ENCODE measurements at regions not wholly inside any gene's neighbourhood (a gene's known extent, or its start where the extent isn't known, plus 50 kb on each side); places are given as distances from the start of the nearest gene placed in this dataset.
A peak's percentile ranks its signal among the peaks of the same experiment; 100 is the strongest.

- no peak for ATAC-seq
Observed at GRCh38 chr7:3235322-3235721, 65.7 kb upstream of the SDK1 start.

GRCh38 chr7:3236268-3236667 is 64.8 kb upstream of the SDK1 start:
- no peaks in the 10 kb centered on the region for H3K36me3 ChIP-seq (replicated peaks in 1 of 2; ENCODE audit: insufficient read depth in 1 of 2, low read depth in 2 of 2)
- ATAC-seq, result no peak
- no peaks in the 10 kb centered on the region for H3K27me3 ChIP-seq
- H3K9me3 ChIP-seq, result peaks cover 0 to 13% (median 0%) of the 10 kb centered on the region in 3 donors
- DNase-seq, result no peak
- peaks cover 4% of the 10 kb centered on the region for H3K4me1 ChIP-seq
- H3K27ac ChIP-seq, result no peak overlapping the region
- intact Hi-C loops (cut with DNase I), result no loop called here
- TF ChIP-seq CTCF (IDR thresholded peaks at IDR 0.05) (no peak), POLR2A (IDR thresholded peaks at IDR 0.05) (no peak)
- H3K4me3 ChIP-seq, result no peak overlapping the region

More at GRCh38 chr7:3235322-3235721, 65.7 kb upstream of the SDK1 start:
- peaks cover 0 to 13% (median 0%) of the 10 kb centered on the region in 3 donors for H3K9me3 ChIP-seq
- WGBS, 2 donors, result 82 to 90% methylated on average over 4 of the region's 4 CpGs
- H3K27ac ChIP-seq, result no peak overlapping the region
- DNase-seq, result no peak
- no peaks in the 10 kb centered on the region for H3K27me3 ChIP-seq
- intact Hi-C loops (cut with DNase I), result no loop called here
- TF ChIP-seq CTCF (IDR thresholded peaks at IDR 0.05), result no peak
- no peak for TF ChIP-seq POLR2A (IDR thresholded peaks at IDR 0.05)
- H3K36me3 ChIP-seq (replicated peaks in 1 of 2; ENCODE audit: insufficient read depth in 1 of 2, low read depth in 2 of 2), result no peaks in the 10 kb centered on the region
- H3K4me3 ChIP-seq, result no peak overlapping the region
- peaks cover 4% of the 10 kb centered on the region for H3K4me1 ChIP-seq

- H3K9me3 ChIP-seq, result peaks cover 0 to 13% (median 0%) of the 10 kb centered on the region in 3 donors
- H3K4me3 ChIP-seq, result no peak overlapping the region
- DNase-seq (no peak), ATAC-seq (no peak)
- peaks cover 4% of the 10 kb centered on the region for H3K4me1 ChIP-seq
- no peaks in the 10 kb centered on the region for H3K36me3 ChIP-seq (replicated peaks in 1 of 2; ENCODE audit: insufficient read depth in 1 of 2, low read depth in 2 of 2)
- TF ChIP-seq CTCF (IDR thresholded peaks at IDR 0.05) (no peak), POLR2A (IDR thresholded peaks at IDR 0.05) (no peak)
- no peaks in the 10 kb centered on the region for H3K27me3 ChIP-seq
- intact Hi-C loops (cut with DNase I), result no loop called here
- WGBS, 2 donors, result 71 to 89% methylated on average over 3 of the region's 3 CpGs
- peak overlapping the region in 1 of 4 donors; percentile 42 for H3K27ac ChIP-seq
Observed at GRCh38 chr7:3238525-3239210, 62.4 kb upstream of the SDK1 start.

- peak overlapping the region in 1 of 4 donors; percentile 42 for H3K27ac ChIP-seq
- no peak for TF ChIP-seq POLR2A (IDR thresholded peaks at IDR 0.05)
- TF ChIP-seq CTCF (IDR thresholded peaks at IDR 0.05), result no peak
- WGBS, 2 donors, result 70 to 78% methylated on average over 12 of the region's 12 CpGs
- no peaks in the 10 kb centered on the region for H3K36me3 ChIP-seq (replicated peaks in 1 of 2; ENCODE audit: insufficient read depth in 1 of 2, low read depth in 2 of 2)
- ATAC-seq, result peak; percentile 71
- H3K4me3 ChIP-seq, result no peak overlapping the region
- intact Hi-C loops (cut with DNase I), result no loop called here
- peak; percentile 38 to 66 (median 62) for DNase-seq
- H3K27me3 ChIP-seq, result no peaks in the 10 kb centered on the region
- H3K4me1 ChIP-seq, result peaks cover 4% of the 10 kb centered on the region
- H3K9me3 ChIP-seq, result peaks cover 0 to 13% (median 0%) of the 10 kb centered on the region in 3 donors
Observed at GRCh38 chr7:3239291-3239691, 61.8 kb upstream of the SDK1 start.
